ENCODE measurements at regions not wholly inside any gene's neighbourhood (a gene's known extent, or its start where the extent isn't known, plus 50 kb on each side); places are given as distances from the start of the nearest gene placed in this dataset.

DNA sequence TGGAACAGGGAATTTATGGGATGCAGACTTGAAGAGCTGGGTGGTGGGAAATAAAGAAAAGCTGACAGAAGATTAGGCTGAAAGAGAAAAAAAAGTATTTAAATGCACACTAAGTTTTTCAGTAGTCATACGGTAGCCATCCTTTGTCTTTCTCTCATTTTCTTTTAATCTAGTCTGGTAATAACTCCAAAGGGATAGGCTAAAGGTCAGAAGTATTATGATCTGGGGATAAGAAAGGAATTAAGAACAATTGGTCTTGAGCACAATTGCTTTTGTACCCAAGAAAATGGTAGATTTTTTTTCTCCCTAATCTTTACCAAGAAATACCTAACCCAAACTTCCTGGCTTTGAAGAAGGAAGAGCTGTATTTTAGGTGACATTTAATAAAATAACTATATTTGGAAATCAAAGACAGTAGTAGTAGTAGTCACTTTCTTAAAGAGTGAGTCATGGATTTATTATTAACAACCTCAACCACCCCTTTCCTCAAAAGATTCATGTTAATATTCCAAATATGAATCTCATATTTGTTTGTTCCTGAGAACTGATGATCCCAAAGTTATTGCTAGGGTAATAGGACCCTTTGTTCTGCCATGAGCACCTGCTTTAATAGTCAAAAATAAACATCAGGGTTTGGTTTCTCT is 120.2 kb upstream of the ODAD2 start:
- H3K4me3 ChIP-seq (ENCODE audit: low read length) = no peak overlapping the region
- no peaks in the 10 kb centered on the region for H3F3A ChIP-seq (ENCODE audit: insufficient read depth, low read length)
- no peaks in the 10 kb centered on the region for H3K79me2 ChIP-seq (ENCODE audit: low read length)
- H3K9me3 ChIP-seq (replicated peaks; ENCODE audit: insufficient read depth, low read length) = no peaks in the 10 kb centered on the region
- H4K20me1 ChIP-seq (ENCODE audit: insufficient read depth, low read length) = no peaks in the 10 kb centered on the region
- H3K9me2 ChIP-seq (replicated peaks; ENCODE audit: insufficient read depth, low read length) = no peaks in the 10 kb centered on the region
- H3K36me3 ChIP-seq (replicated peaks; ENCODE audit: insufficient read depth, low read length) = no peaks in the 10 kb centered on the region
- H2AFZ ChIP-seq (ENCODE audit: low read length) = 0 out of 2 replicates have a peak overlapping the region, but pooled peaks have one; percentile 26
- H3K27me3 ChIP-seq (replicated peaks; ENCODE audit: insufficient read depth, low read length) = no peaks in the 10 kb centered on the region
- no peak overlapping the region for H3K27ac ChIP-seq (ENCODE audit: low read length)
- DNase-seq = no peak
- peak overlapping the region; percentile 5; the same call in 1 of the 2 replicates for H3K4me2 ChIP-seq (ENCODE audit: low read depth, low read length)
- no peak overlapping the region for H3K9ac ChIP-seq (ENCODE audit: low read length)
- peaks cover 14% of the 10 kb centered on the region for H3K4me1 ChIP-seq (ENCODE audit: low read length)
- TF ChIP-seq, protein P1, sequence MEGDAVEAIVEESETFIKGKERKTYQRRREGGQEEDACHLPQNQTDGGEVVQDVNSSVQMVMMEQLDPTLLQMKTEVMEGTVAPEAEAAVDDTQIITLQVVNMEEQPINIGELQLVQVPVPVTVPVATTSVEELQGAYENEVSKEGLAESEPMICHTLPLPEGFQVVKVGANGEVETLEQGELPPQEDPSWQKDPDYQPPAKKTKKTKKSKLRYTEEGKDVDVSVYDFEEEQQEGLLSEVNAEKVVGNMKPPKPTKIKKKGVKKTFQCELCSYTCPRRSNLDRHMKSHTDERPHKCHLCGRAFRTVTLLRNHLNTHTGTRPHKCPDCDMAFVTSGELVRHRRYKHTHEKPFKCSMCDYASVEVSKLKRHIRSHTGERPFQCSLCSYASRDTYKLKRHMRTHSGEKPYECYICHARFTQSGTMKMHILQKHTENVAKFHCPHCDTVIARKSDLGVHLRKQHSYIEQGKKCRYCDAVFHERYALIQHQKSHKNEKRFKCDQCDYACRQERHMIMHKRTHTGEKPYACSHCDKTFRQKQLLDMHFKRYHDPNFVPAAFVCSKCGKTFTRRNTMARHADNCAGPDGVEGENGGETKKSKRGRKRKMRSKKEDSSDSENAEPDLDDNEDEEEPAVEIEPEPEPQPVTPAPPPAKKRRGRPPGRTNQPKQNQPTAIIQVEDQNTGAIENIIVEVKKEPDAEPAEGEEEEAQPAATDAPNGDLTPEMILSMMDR (IDR thresholded peaks at IDR 0.05; ENCODE audit: low read length) = no peak
- no peak for TF ChIP-seq EZH2phosphoT487 (IDR thresholded peaks at IDR 0.05; ENCODE audit: low read length)
- TF ChIP-seq EZH2 (optimal IDR thresholded peaks at IDR 0.05; ENCODE audit: low read depth, low read length) = no peak

DNA sequence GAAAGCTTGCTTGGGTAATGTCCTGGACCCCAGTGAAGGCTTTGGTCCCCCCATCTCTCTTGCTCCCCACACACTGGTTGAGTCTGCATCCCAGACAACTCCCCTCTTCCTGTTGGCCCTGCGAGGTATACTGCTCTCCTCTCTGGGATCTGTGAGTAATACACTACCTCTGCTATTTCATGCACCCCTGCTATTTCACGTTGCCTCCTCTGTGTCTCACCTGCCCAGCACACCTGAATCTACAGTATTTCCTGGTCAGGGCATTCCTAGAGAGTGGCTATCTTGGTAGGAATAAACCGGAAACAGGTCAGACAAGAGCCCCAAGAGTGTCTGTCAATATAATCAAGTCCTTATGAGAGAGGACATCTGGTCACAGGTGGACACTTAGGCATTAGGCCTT is 114.3 kb upstream of the ODAD2 start:
- H3K4me1 ChIP-seq (ENCODE audit: low read length) = no peaks in the 10 kb centered on the region
- no peak overlapping the region for H3K4me3 ChIP-seq (ENCODE audit: low read length)
- H4K20me1 ChIP-seq (ENCODE audit: insufficient read depth, low read length) = no peaks in the 10 kb centered on the region
- H3K9me2 ChIP-seq (replicated peaks; ENCODE audit: insufficient read depth, low read length) = no peaks in the 10 kb centered on the region
- no peak overlapping the region for H3K9ac ChIP-seq (ENCODE audit: low read length)
- no peak overlapping the region for H3K4me2 ChIP-seq (ENCODE audit: low read depth, low read length)
- no peaks in the 10 kb centered on the region for H3K79me2 ChIP-seq (ENCODE audit: low read length)
- no peak overlapping the region for H2AFZ ChIP-seq (ENCODE audit: low read length)
- H3K27me3 ChIP-seq (replicated peaks; ENCODE audit: insufficient read depth, low read length) = no peaks in the 10 kb centered on the region
- no peak for DNase-seq
- no peaks in the 10 kb centered on the region for H3K36me3 ChIP-seq (replicated peaks; ENCODE audit: insufficient read depth, low read length)
- H3K9me3 ChIP-seq (replicated peaks; ENCODE audit: insufficient read depth, low read length) = no peaks in the 10 kb centered on the region
- H3F3A ChIP-seq (ENCODE audit: insufficient read depth, low read length) = no peaks in the 10 kb centered on the region
- no peak overlapping the region for H3K27ac ChIP-seq (ENCODE audit: low read length)
- no peak for TF ChIP-seq EZH2phosphoT487 (IDR thresholded peaks at IDR 0.05; ENCODE audit: low read length)
- no peak for TF ChIP-seq EZH2 (optimal IDR thresholded peaks at IDR 0.05; ENCODE audit: low read depth, low read length)
- TF ChIP-seq, protein P1 (IDR thresholded peaks at IDR 0.05; ENCODE audit: low read length) = no peak

DNA sequence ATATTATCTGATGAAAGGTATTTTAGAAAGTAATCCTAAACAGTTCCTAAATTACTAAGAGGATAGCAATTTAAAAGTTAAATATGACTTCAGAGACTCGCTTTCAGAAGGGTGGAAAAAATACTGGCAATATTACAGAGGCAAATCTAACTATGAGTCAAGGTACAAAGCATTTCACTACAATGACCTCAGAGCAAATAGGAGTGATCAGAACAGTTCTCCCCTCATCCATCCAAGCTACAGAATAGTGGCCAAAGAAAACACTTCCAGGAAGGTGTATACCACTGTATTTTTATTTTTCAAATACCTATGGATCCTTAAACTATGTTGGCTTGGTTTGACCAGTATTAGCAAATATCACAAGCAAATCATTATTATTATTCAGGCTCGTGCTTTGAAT is 112.8 kb upstream of the ODAD2 start:
- Histone ChIP-seq H3K4me1 (ENCODE audit: low read length) (no peaks in the 10 kb centered on the region), H3F3A (ENCODE audit: insufficient read depth, low read length) (no peaks in the 10 kb centered on the region), H2AFZ (ENCODE audit: low read length) (no peak overlapping the region), H3K79me2 (ENCODE audit: low read length) (no peaks in the 10 kb centered on the region), H3K27me3 (replicated peaks; ENCODE audit: insufficient read depth, low read length) (no peaks in the 10 kb centered on the region), H3K4me3 (ENCODE audit: low read length) (no peak overlapping the region), H3K9me3 (replicated peaks; ENCODE audit: insufficient read depth, low read length) (no peaks in the 10 kb centered on the region), H3K9me2 (replicated peaks; ENCODE audit: insufficient read depth, low read length) (no peaks in the 10 kb centered on the region), H4K20me1 (ENCODE audit: insufficient read depth, low read length) (no peaks in the 10 kb centered on the region), H3K27ac (ENCODE audit: low read length) (no peak overlapping the region), H3K4me2 (ENCODE audit: low read depth, low read length) (no peak overlapping the region), H3K9ac (ENCODE audit: low read length) (no peak overlapping the region), H3K36me3 (replicated peaks; ENCODE audit: insufficient read depth, low read length) (no peaks in the 10 kb centered on the region)
- TF ChIP-seq, protein P1 (IDR thresholded peaks at IDR 0.05; ENCODE audit: low read length) = no peak
- TF ChIP-seq EZH2 (optimal IDR thresholded peaks at IDR 0.05; ENCODE audit: low read depth, low read length) = no peak
- TF ChIP-seq EZH2phosphoT487 (IDR thresholded peaks at IDR 0.05; ENCODE audit: low read length) = no peak
- DNase-seq = no peak

Measured in MM.1S (cell line).